ENCODE measurements at regions not wholly inside any gene's neighbourhood (a gene's known extent, or its start where the extent isn't known, plus 50 kb on each side); places are given as distances from the start of the nearest gene placed in this dataset.

DNA sequence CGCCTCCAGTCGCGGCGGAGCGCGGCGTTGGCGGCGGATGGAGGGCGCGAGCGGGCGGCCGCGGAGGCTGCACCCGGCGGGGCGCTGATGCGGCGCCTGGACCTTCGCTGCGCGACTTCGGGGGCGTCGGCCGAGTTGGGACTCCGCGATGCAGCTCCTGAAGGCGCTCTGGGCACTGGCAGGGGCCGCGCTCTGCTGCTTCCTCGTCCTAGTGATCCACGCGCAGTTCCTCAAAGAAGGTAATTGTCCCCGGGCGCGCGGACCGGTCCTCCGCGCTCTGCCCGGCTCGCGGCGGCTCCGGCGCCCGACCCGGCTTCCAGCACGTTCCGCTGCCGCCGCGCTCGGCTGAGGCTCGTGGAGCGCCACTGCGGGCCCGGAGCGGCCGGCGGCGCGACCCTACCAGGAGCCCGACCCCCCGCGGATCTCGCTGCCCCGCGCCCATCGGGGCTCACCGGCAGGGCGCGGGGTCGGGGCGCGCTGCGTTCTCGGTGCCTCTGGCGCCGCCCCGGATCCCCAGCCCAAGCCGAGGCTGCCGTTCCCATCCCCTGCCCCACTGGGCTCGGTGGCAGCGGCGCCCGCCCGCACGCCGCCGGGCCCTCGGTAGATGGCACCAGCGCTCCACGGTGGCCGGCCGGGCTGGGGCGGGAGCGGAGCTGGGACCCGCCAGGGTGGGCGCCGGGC, 1251.2 kb downstream of the BRD1 start:
- TF ChIP-seq, protein P1, sequence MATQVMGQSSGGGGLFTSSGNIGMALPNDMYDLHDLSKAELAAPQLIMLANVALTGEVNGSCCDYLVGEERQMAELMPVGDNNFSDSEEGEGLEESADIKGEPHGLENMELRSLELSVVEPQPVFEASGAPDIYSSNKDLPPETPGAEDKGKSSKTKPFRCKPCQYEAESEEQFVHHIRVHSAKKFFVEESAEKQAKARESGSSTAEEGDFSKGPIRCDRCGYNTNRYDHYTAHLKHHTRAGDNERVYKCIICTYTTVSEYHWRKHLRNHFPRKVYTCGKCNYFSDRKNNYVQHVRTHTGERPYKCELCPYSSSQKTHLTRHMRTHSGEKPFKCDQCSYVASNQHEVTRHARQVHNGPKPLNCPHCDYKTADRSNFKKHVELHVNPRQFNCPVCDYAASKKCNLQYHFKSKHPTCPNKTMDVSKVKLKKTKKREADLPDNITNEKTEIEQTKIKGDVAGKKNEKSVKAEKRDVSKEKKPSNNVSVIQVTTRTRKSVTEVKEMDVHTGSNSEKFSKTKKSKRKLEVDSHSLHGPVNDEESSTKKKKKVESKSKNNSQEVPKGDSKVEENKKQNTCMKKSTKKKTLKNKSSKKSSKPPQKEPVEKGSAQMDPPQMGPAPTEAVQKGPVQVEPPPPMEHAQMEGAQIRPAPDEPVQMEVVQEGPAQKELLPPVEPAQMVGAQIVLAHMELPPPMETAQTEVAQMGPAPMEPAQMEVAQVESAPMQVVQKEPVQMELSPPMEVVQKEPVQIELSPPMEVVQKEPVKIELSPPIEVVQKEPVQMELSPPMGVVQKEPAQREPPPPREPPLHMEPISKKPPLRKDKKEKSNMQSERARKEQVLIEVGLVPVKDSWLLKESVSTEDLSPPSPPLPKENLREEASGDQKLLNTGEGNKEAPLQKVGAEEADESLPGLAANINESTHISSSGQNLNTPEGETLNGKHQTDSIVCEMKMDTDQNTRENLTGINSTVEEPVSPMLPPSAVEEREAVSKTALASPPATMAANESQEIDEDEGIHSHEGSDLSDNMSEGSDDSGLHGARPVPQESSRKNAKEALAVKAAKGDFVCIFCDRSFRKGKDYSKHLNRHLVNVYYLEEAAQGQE (IDR thresholded peaks at IDR 0.05; ENCODE audit: low read depth), result no peak
- TF ChIP-seq EZH2 (IDR thresholded peaks at IDR 0.05) (no peak), TCF7L2 (IDR thresholded peaks at IDR 0.05; ENCODE audit: borderline replicate concordance, extremely low read depth, insufficient read depth, insufficient read length) (no peak), SP1 (IDR thresholded peaks at IDR 0.05; ENCODE audit: low read depth) (no peak), POLR2A (IDR thresholded peaks at IDR 0.05; ENCODE audit: borderline replicate concordance, extremely low read depth, insufficient read depth, insufficient read length) (no peak)
- TF ChIP-seq, protein P2, sequence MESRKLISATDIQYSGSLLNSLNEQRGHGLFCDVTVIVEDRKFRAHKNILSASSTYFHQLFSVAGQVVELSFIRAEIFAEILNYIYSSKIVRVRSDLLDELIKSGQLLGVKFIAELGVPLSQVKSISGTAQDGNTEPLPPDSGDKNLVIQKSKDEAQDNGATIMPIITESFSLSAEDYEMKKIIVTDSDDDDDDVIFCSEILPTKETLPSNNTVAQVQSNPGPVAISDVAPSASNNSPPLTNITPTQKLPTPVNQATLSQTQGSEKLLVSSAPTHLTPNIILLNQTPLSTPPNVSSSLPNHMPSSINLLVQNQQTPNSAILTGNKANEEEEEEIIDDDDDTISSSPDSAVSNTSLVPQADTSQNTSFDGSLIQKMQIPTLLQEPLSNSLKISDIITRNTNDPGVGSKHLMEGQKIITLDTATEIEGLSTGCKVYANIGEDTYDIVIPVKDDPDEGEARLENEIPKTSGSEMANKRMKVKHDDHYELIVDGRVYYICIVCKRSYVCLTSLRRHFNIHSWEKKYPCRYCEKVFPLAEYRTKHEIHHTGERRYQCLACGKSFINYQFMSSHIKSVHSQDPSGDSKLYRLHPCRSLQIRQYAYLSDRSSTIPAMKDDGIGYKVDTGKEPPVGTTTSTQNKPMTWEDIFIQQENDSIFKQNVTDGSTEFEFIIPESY (IDR thresholded peaks at IDR 0.05; ENCODE audit: extremely low read depth, insufficient replicate concordance, low read length), result no peak
- TF ChIP-seq, protein P3, sequence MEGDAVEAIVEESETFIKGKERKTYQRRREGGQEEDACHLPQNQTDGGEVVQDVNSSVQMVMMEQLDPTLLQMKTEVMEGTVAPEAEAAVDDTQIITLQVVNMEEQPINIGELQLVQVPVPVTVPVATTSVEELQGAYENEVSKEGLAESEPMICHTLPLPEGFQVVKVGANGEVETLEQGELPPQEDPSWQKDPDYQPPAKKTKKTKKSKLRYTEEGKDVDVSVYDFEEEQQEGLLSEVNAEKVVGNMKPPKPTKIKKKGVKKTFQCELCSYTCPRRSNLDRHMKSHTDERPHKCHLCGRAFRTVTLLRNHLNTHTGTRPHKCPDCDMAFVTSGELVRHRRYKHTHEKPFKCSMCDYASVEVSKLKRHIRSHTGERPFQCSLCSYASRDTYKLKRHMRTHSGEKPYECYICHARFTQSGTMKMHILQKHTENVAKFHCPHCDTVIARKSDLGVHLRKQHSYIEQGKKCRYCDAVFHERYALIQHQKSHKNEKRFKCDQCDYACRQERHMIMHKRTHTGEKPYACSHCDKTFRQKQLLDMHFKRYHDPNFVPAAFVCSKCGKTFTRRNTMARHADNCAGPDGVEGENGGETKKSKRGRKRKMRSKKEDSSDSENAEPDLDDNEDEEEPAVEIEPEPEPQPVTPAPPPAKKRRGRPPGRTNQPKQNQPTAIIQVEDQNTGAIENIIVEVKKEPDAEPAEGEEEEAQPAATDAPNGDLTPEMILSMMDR (IDR thresholded peaks at IDR 0.05 in 2 of 3, conservative IDR thresholded peaks at IDR 0.05 in 1 of 3; ENCODE audit: borderline replicate concordance in 1 of 3, insufficient read depth in 1 of 3, low read depth in 2 of 3, low read length in 2 of 3), result no peak
- TF ChIP-seq, protein P4, sequence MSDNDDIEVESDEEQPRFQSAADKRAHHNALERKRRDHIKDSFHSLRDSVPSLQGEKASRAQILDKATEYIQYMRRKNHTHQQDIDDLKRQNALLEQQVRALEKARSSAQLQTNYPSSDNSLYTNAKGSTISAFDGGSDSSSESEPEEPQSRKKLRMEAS (IDR thresholded peaks at IDR 0.05), result no peak
